K562 (cell line): ENCODE measurements at regions not wholly inside any gene's neighbourhood (a gene's known extent, or its start where the extent isn't known, plus 50 kb on each side); places are given as distances from the start of the nearest gene placed in this dataset.

Experiments
- TF ChIP-seq, protein P1 (sequence below): fragments of 200-600 bp; sonication (generic); IDR thresholded peaks from one replicate; pipeline ENCODE4 v1.6.1; 2012; ENCODE audit warnings: mild to moderate bottlenecking, low read depth, low read length, inconsistent platforms
- TF ChIP-seq, protein P2 (sequence below): IDR thresholded peaks from 2 replicates; pipeline ENCODE4 v1.6.1; 2012; ENCODE audit warnings: low read depth, low read length, improper control_type of control experiment, borderline replicate concordance

DNA sequence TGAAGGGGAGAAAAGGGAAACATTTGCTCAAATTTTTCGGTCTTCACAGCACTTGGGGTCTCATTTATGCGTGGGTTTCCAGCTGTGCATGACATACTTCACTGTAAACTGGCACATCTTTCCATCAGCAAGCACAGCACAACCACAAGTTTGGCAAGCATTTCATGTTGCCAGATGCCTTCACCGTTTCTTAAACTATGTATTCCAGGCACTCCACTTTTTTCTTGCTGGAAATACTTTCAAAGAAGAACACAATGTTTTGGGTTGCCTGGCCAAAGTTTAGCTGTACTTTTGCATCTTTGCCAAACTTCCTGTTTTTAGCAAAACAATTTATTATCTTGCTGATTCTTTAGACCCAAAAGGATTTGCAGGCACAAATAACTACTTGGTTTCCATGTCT is 194.6 kb upstream of the MEIS1 start (continued):
- TF ChIP-seq, protein P1, sequence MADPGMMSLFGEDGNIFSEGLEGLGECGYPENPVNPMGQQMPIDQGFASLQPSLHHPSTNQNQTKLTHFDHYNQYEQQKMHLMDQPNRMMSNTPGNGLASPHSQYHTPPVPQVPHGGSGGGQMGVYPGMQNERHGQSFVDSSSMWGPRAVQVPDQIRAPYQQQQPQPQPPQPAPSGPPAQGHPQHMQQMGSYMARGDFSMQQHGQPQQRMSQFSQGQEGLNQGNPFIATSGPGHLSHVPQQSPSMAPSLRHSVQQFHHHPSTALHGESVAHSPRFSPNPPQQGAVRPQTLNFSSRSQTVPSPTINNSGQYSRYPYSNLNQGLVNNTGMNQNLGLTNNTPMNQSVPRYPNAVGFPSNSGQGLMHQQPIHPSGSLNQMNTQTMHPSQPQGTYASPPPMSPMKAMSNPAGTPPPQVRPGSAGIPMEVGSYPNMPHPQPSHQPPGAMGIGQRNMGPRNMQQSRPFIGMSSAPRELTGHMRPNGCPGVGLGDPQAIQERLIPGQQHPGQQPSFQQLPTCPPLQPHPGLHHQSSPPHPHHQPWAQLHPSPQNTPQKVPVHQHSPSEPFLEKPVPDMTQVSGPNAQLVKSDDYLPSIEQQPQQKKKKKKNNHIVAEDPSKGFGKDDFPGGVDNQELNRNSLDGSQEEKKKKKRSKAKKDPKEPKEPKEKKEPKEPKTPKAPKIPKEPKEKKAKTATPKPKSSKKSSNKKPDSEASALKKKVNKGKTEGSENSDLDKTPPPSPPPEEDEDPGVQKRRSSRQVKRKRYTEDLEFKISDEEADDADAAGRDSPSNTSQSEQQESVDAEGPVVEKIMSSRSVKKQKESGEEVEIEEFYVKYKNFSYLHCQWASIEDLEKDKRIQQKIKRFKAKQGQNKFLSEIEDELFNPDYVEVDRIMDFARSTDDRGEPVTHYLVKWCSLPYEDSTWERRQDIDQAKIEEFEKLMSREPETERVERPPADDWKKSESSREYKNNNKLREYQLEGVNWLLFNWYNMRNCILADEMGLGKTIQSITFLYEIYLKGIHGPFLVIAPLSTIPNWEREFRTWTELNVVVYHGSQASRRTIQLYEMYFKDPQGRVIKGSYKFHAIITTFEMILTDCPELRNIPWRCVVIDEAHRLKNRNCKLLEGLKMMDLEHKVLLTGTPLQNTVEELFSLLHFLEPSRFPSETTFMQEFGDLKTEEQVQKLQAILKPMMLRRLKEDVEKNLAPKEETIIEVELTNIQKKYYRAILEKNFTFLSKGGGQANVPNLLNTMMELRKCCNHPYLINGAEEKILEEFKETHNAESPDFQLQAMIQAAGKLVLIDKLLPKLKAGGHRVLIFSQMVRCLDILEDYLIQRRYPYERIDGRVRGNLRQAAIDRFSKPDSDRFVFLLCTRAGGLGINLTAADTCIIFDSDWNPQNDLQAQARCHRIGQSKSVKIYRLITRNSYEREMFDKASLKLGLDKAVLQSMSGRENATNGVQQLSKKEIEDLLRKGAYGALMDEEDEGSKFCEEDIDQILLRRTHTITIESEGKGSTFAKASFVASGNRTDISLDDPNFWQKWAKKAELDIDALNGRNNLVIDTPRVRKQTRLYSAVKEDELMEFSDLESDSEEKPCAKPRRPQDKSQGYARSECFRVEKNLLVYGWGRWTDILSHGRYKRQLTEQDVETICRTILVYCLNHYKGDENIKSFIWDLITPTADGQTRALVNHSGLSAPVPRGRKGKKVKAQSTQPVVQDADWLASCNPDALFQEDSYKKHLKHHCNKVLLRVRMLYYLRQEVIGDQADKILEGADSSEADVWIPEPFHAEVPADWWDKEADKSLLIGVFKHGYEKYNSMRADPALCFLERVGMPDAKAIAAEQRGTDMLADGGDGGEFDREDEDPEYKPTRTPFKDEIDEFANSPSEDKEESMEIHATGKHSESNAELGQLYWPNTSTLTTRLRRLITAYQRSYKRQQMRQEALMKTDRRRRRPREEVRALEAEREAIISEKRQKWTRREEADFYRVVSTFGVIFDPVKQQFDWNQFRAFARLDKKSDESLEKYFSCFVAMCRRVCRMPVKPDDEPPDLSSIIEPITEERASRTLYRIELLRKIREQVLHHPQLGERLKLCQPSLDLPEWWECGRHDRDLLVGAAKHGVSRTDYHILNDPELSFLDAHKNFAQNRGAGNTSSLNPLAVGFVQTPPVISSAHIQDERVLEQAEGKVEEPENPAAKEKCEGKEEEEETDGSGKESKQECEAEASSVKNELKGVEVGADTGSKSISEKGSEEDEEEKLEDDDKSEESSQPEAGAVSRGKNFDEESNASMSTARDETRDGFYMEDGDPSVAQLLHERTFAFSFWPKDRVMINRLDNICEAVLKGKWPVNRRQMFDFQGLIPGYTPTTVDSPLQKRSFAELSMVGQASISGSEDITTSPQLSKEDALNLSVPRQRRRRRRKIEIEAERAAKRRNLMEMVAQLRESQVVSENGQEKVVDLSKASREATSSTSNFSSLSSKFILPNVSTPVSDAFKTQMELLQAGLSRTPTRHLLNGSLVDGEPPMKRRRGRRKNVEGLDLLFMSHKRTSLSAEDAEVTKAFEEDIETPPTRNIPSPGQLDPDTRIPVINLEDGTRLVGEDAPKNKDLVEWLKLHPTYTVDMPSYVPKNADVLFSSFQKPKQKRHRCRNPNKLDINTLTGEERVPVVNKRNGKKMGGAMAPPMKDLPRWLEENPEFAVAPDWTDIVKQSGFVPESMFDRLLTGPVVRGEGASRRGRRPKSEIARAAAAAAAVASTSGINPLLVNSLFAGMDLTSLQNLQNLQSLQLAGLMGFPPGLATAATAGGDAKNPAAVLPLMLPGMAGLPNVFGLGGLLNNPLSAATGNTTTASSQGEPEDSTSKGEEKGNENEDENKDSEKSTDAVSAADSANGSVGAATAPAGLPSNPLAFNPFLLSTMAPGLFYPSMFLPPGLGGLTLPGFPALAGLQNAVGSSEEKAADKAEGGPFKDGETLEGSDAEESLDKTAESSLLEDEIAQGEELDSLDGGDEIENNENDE = no peak
- TF ChIP-seq, protein P2, sequence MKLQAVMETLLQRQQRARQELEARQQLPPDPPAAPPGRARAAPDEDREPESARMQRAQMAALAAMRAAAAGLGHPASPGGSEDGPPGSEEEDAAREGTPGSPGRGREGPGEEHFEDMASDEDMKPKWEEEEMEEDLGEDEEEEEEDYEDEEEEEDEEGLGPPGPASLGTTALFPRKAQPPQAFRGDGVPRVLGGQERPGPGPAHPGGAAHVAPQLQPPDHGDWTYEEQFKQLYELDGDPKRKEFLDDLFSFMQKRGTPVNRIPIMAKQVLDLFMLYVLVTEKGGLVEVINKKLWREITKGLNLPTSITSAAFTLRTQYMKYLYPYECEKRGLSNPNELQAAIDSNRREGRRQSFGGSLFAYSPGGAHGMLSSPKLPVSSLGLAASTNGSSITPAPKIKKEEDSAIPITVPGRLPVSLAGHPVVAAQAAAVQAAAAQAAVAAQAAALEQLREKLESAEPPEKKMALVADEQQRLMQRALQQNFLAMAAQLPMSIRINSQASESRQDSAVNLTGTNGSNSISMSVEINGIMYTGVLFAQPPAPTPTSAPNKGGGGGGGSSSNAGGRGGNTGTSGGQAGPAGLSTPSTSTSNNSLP = no peak
